ENCODE measurements at regions not wholly inside any gene's neighbourhood (a gene's known extent, or its start where the extent isn't known, plus 50 kb on each side); places are given as distances from the start of the nearest gene placed in this dataset.

DNA sequence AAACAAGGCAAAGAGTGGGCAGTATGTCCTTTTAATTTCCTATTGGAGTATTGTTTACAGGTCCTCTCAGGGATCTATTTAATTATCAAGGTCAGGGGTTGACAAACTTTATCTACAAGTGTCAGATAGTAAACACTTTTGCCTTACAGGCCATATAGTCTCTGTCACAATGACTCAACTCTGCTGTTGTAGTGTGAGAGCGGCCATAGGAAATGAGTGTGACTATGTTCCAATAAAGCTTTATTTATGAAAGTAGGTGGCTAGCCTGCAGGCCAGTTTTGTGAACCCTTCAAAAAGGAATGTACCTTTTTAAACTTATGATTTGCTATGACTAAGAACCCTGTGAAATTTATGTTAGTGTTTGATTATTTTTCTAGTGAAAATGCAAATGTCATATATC is 156.1 kb downstream of the GPAT3 start:
- DNase-seq, result no peak

DNA sequence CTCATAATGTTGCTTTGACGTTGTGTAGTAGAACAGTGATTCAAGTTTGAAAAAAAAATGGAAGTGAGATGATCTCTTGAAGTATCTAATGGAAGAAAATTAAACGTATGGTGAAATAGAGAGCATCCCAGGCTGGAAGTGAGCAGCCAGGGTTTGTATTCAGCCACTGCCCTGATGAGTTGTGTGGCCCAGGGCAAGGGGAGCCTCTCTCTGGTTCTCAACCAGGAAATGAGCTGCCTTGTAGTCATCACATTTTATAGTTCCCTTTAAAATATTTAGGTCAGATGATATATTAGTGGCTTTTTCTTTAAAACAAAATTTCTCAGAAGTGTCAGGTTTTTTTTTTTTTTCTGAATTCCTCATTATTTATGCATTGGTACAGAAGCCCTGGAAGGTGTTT is 150.3 kb downstream of the GPAT3 start:
- DNase-seq, result no peak

DNA sequence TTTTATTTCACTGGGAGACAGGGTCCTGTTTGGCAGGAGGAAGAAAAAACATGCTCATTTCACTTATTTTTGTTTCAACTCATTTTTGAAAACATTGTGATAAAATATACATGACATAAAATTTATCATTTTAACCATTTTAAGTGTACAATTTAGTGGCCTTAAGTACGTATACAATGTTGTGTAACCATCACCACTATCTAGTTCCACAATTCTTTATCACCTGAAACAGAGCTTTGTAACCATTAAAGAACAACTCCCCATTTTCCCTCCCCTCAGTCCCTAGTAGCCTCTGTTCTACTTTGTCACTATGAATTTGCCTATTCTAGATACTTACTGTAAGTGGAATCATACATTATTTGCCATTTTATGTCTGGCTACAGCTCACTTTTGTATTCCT is 143.8 kb downstream of the GPAT3 start:
- DNase-seq, result no peak

DNA sequence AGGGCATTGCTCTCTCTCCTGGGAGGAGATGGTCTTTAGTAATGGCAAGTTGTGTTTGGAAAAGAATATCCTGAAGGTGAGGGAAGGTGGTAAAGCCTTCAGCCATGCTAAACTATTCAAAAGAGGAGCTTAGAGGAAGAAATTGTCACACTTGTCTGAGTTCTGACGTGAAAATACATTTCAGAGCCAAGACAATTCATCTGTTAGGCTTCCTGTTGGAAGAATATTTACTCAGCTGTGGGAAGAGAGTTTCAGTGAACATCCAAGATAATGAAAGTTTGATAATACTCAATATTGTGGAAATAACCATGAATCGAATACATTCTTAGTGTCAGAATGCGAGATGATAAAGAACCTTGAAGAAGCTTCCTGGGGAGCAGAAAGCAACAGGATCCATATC is 143.3 kb downstream of the GPAT3 start:
- no peak for DNase-seq

- no peak for DNase-seq
Measured at GRCh38 chr4:83677656-83678055, 141.7 kb downstream of the GPAT3 start.

GRCh38 chr4:83664741-83665140 is 128.8 kb downstream of the GPAT3 start:
- no peak for DNase-seq

GRCh38 chr4:83664071-83664470 is 128.2 kb downstream of the GPAT3 start:
- DNase-seq, result no peak

DNA sequence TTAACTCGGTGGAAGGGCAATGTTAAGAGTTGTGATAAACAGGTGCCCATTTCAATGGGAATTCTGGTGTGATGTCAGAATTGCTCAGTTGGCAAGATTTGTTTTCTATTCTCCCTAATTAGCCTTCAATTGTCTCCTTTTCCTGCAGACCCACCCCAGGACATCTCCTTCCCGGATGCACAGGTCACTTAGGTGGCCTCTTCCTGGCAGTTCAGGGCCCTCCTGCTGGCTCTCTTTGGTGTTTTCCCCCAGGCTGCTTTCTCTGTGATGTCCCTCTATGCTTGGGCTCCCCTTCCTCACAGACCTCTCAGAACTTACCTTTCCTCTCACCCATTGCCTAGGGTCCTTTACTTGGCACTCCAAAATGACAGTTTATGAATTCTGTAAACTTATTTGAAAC is 126.3 kb downstream of the GPAT3 start:
- DNase-seq, result no peak

DNA sequence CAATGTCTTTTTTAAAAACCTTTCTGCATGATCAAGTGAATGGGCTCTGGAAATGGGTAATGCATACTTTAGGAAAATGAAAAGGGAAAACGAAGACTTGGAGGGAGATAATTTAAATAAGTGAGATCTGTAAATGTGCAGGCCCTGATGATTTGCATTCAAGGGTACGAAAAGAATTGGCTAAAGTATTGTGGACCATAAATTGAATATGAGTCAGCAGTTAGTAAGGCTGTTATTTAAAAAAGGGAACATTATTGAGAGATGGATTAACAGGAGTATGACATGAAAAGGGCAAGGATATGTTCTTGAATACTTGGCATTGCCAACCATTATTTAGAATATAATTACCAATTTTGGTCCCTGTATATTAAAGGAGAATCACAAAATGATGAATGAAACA is 125.5 kb downstream of the GPAT3 start:
- DNase-seq, result no peak

- no peak for DNase-seq
Measured at GRCh38 chr4:83660578-83660977, 124.7 kb downstream of the GPAT3 start.

DNA sequence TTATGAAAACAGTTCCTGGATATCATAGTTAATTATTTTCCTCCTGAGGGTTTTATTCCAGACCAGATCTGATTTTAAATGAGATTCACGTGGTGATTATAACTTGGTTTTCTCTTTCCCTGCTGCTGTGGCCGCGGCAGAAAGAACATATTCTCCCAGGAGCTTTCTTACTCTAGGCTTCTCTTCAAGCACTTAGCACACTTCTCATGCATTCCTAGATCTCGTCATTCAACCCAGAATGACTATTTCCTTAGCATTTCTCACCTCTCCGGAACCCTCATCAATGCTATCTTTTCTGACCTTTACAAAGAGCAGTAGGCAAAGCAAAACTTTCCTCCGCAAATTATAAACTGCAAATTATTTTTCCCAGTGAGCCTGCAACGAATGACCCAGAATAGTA is 122.9 kb downstream of the GPAT3 start:
- no peak for DNase-seq

DNA sequence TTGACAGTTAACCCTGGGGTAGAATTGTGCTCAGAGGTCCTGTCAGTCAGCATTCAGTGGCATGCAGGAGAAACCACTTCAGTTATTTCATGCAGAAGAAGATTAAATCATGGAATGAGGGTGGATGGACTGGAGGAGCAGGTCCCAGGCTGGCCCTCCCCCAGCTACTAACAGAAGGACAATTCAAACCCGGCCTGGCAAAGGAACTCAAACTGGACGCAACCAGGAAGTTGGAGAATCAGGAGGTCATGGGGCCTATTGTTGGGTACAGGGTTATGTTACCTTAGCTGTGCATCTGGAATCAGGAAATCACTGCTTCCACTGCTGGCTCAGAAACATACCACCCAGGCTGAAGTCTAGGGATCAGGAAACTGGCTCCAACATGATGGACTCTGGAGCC is 121.4 kb downstream of the GPAT3 start:
- no peak for DNase-seq

Measured in NCI-H524 (cell line).